ENCODE measurements at regions not wholly inside any gene's neighbourhood (a gene's known extent, or its start where the extent isn't known, plus 50 kb on each side); places are given as distances from the start of the nearest gene placed in this dataset.

DNA sequence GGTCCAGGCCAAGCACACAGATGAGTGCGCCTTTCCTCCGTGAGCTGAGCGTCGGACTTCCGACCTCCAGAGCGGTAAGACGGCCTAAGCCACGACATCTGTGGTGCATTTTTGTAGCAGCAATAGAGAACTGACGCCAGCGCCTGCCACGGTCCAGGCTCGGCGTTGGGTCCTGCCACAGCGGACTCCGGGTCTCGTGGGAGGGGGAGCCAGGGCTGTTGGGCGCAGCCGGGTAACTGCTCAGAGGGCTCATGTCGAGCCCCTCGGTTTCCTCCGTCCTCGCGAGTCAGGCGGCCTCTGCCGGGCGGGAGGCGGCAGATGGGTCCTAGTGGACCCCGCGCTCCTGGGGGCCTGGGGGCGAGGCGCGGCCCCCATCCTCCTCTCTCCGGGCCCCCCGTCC lies 216.1 kb downstream of the QKI start:
- TF ChIP-seq SNAI2 (CRISPR knock-in tag; IDR thresholded peaks at IDR 0.05) = no peak
- no peak for TF ChIP-seq CSDC2 (CRISPR knock-in tag; IDR thresholded peaks at IDR 0.05)
- TF ChIP-seq, protein P1, sequence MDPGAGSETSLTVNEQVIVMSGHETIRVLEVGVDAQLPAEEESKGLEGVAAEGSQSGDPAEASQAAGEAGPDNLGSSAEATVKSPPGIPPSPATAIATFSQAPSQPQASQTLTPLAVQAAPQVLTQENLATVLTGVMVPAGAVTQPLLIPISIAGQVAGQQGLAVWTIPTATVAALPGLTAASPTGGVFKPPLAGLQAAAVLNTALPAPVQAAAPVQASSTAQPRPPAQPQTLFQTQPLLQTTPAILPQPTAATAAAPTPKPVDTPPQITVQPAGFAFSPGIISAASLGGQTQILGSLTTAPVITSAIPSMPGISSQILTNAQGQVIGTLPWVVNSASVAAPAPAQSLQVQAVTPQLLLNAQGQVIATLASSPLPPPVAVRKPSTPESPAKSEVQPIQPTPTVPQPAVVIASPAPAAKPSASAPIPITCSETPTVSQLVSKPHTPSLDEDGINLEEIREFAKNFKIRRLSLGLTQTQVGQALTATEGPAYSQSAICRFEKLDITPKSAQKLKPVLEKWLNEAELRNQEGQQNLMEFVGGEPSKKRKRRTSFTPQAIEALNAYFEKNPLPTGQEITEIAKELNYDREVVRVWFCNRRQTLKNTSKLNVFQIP (CRISPR knock-in tag; IDR thresholded peaks at IDR 0.05; ENCODE audit: borderline replicate concordance, low read depth) = no peak
- no peak for TF ChIP-seq ZFP30 (CRISPR knock-in tag; IDR thresholded peaks at IDR 0.05)
- TF ChIP-seq, protein P2, sequence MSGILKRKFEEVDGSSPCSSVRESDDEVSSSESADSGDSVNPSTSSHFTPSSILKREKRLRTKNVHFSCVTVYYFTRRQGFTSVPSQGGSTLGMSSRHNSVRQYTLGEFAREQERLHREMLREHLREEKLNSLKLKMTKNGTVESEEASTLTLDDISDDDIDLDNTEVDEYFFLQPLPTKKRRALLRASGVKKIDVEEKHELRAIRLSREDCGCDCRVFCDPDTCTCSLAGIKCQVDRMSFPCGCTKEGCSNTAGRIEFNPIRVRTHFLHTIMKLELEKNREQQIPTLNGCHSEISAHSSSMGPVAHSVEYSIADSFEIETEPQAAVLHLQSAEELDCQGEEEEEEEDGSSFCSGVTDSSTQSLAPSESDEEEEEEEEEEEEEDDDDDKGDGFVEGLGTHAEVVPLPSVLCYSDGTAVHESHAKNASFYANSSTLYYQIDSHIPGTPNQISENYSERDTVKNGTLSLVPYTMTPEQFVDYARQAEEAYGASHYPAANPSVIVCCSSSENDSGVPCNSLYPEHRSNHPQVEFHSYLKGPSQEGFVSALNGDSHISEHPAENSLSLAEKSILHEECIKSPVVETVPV (CRISPR knock-in tag; IDR thresholded peaks at IDR 0.05) = no peak
- no peak for TF ChIP-seq GLIS3 (CRISPR knock-in tag; IDR thresholded peaks at IDR 0.05)
- no peak for ATAC-seq

DNA sequence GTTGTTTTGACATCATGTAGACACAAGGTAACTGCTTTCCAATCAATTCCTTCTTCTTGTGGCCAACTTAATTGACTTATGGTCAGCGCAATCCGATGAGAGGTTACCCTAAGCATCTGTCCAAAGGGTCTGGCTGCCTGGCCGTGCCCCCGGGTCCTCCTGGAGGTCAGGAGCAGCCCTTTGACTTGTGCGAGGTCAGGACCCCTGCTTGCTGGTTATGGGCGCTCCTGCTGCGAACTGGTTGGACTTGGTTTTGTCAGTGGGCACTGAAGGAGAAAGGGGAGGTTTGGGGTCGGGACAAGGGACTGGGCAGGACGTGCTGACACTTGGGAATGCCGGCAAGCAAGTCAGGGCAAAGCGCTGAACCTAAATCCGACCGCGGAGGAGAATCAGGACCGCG lies 215.6 kb downstream of the QKI start:
- no peak for ATAC-seq
- no peak for TF ChIP-seq GLIS3 (CRISPR knock-in tag; IDR thresholded peaks at IDR 0.05)
- no peak for TF ChIP-seq CREB5 (CRISPR knock-in tag; IDR thresholded peaks at IDR 0.05; ENCODE audit: low read depth)
- no peak for TF ChIP-seq TCF4 (CRISPR knock-in tag; IDR thresholded peaks at IDR 0.05; ENCODE audit: borderline replicate concordance)
- no peak for TF ChIP-seq BACH2 (CRISPR knock-in tag; IDR thresholded peaks at IDR 0.05; ENCODE audit: borderline replicate concordance)
- no peak for TF ChIP-seq TOX (CRISPR knock-in tag; IDR thresholded peaks at IDR 0.05; ENCODE audit: borderline replicate concordance)
- TF ChIP-seq ZFP30 (CRISPR knock-in tag; IDR thresholded peaks at IDR 0.05) = no peak
- TF ChIP-seq RARB (CRISPR knock-in tag; IDR thresholded peaks at IDR 0.05) = no peak

Data from SK-N-SH treated with all-trans-retinoic acid at 6 μM for 48 hours (cell line).